Femur (tissue), 1 donor: ENCODE measurements at regions not wholly inside any gene's neighbourhood (a gene's known extent, or its start where the extent isn't known, plus 50 kb on each side); places are given as distances from the start of the nearest gene placed in this dataset.

ENCODE experiments used
- DNase-seq: peaks from one replicate; pipeline ENCODE4 v3.0.0-alpha.2; 2017

GRCh38 chr16:55125818-55126385 is 195.2 kb downstream of the IRX5 start:
- DNase-seq = no peak

GRCh38 chr16:55126456-55126855 is 195.8 kb downstream of the IRX5 start:
- no peak for DNase-seq

- DNase-seq = no peak
Observed at GRCh38 chr16:55130456-55130855, 193.5 kb upstream of the IRX6 start.

GRCh38 chr16:55130911-55131310 is 193.1 kb upstream of the IRX6 start:
- DNase-seq = no peak

- no peak for DNase-seq
Observed at GRCh38 chr16:55133654-55134053, 190.3 kb upstream of the IRX6 start.

GRCh38 chr16:55136356-55137150 is 187.4 kb upstream of the IRX6 start:
- DNase-seq = no peak

- DNase-seq = no peak
Observed at GRCh38 chr16:55138298-55138697, 185.7 kb upstream of the IRX6 start.

- DNase-seq = no peak
Observed at GRCh38 chr16:55142405-55142804, 181.6 kb upstream of the IRX6 start.

GRCh38 chr16:55144651-55145050 is 179.4 kb upstream of the IRX6 start:
- no peak for DNase-seq

GRCh38 chr16:55145771-55146603 is 178.0 kb upstream of the IRX6 start:
- no peak for DNase-seq

GRCh38 chr16:55146966-55147365 is 177.0 kb upstream of the IRX6 start:
- peak; percentile 58 for DNase-seq

- DNase-seq = no peak
Observed at GRCh38 chr16:55147396-55147795, 176.6 kb upstream of the IRX6 start.

- DNase-seq = no peak
Observed at GRCh38 chr16:55149622-55150021, 174.4 kb upstream of the IRX6 start.

- no peak for DNase-seq
Observed at GRCh38 chr16:55151561-55152305, 172.3 kb upstream of the IRX6 start.

GRCh38 chr16:55152875-55153390 is 171.1 kb upstream of the IRX6 start:
- no peak for DNase-seq

GRCh38 chr16:55154262-55154661 is 169.7 kb upstream of the IRX6 start:
- no peak for DNase-seq

- no peak for DNase-seq
Observed at GRCh38 chr16:55154956-55155355, 169.0 kb upstream of the IRX6 start.

GRCh38 chr16:55155815-55156214 is 168.2 kb upstream of the IRX6 start:
- no peak for DNase-seq

GRCh38 chr16:55169780-55170179 is 154.2 kb upstream of the IRX6 start:
- DNase-seq = no peak

- DNase-seq = no peak
Observed at GRCh38 chr16:55171241-55171640, 152.8 kb upstream of the IRX6 start.

GRCh38 chr16:55175389-55175788 is 148.6 kb upstream of the IRX6 start:
- DNase-seq = no peak

- no peak for DNase-seq
Observed at GRCh38 chr16:55176901-55177300, 147.1 kb upstream of the IRX6 start.

- no peak for DNase-seq
Observed at GRCh38 chr16:55179411-55179810, 144.6 kb upstream of the IRX6 start.
